Fibroblast of the conjunctiva (primary cell): ENCODE measurements at regions not wholly inside any gene's neighbourhood (a gene's known extent, or its start where the extent isn't known, plus 50 kb on each side); places are given as distances from the start of the nearest gene placed in this dataset.

Experiments used
- DNase-seq: peaks from one replicate; pipeline ENCODE4 v3.0.0-alpha.2; 2010; ENCODE audit warnings: low read depth

DNA sequence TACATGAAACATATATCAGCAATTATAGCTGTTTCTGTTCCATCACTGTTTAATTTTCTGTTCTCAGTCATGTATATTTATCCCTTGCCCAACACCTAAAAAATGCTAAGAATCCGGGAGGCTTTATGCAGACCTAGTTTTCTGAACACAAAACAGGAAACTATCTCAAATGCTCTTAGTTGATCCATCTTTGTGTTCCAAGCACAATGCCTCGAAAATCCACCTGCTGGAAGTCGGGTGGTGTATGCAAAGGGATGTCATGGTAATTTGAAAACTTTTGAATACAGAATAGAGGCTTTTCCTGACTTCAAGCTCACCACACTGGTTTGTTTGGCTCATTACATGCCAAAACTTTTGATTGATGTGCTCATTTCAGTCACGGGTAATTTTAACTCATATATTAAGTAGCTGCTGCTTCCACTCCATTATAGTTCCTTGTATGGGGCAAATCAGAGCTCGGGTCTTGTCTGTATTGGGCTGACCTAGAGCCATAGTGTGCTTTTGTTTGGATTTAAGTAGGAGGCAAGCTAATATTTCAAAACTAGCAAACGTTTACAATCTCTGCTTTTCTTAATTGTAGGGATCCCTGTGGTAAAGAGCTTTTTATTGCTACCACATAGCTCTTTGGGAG is 646.5 kb upstream of the EPHA7 start:
- no peak for DNase-seq

DNA sequence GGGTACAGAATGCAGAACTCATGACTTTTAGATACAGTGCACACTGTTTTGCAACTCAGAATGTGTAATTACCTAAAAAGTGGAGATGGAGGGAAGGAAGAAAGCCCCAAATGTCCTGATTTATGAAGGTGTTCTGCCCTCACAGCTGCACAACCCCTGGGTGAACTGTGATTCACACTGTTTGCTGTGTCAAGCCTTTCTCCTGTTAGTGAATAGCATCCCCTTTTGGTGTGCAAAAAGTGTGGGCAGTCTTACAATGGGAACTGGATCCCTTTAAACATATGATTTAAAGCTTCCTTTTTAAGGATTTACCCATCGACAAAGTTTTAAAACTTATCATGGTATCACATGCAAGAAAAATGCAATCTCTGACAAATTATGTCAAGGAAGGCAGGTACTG is 633.4 kb upstream of the EPHA7 start:
- DNase-seq: no peak

DNA sequence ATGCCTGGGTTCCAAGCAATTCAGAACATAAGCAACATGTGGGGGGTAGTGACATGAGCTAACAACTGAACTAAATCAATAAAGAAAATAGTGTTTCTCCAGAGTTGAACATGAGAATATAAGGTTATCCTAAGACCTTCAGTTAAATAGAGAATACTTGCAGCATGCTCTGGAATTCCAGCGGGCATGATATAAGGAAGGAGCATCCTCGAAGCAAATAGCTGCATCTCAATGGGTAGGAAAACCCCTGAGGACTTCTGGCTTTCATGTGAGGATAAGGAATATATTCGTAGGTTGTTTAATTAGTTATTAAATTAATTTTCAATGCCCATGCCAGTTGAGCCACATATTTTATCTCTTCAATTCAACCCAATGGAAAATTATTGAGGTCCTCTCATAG is 631.2 kb upstream of the EPHA7 start:
- DNase-seq: no peak

DNA sequence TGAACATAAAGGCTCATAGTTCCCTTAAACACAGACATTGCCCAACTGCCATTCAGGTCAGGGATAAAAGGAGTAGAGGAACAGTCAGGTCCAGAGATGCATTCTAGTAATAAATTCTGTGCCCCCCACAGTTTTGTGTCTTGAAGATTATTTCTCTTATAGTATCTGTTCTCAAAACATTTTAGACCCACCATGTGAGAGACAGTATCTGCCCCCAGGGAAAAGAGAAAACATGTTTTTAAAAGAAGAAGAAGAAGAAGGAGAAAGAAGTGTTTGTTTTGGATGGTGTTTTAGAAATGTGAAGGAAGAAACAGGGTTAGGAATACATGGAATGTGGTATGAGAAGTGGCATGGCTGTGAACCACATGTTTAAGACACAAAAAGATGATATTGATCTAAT is 629.6 kb upstream of the EPHA7 start:
- no peak for DNase-seq

DNA sequence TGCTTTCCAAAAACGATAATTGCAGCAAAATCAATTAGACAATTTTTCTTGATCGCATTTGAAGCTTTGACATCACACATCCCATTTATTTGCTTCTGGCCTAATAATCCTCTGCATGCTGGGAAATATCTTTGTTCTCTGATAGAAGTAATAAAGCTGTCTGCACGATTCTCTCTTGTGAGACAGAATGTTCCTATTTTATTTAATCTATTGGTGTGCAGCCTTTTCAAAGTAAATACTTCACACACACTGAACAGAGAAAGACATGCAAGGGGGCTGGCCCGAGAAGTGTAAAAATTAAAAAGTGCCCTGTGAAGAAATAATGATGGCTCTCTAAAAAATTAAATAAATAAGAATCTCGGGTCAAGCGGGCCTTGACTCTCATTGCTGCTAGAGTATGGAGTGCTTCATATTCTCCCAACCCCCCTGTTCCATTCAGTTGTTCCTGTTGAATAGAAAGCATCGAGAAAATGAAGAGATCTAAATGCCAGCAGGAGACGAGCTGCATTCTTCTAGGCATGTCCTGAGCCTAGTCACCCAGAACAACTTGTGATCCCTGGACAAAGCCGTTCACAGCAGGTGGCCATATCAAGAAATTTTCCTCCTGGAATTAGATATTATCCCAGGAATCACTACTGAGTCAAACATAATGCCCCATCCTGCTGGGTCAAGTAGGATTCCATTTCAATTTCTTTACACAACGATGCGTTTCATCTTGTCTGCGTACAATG is 625.9 kb upstream of the EPHA7 start:
- no peak for DNase-seq

DNA sequence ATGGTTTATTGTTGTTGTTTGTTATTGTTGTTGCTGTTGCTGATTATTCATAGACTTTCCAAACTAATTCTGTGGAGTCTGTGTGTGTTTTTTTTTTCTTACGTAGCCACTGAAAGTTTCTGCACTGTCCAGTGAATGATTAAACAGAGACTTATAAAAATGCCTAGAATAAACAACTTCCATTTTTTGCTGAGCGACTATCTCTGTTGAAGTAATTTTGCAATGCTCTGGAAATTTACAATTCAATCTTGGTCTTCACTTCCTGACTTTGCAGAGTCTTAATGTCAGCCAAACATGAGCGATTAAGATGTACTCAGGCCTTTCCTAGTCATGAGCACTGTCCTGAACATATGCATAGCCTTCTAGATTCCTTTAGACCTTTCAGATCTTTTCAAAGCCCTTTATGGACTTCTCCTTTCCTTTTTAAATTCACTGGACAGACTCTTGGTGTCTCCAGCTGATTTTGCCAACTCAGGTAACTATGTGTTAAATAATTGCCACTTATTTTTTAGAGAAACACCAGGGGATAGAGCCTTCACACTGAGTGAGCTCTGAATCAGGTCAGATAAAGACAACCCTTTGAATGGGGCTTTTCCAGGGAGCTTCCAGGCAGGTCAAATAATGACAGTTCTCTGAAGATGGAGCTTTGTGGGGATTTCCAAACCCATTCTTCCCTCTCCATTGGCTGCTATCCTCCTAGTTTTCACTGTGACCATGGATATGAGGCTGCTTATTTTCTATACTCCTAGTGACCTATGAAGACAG is 622.8 kb upstream of the EPHA7 start:
- DNase-seq: no peak

DNA sequence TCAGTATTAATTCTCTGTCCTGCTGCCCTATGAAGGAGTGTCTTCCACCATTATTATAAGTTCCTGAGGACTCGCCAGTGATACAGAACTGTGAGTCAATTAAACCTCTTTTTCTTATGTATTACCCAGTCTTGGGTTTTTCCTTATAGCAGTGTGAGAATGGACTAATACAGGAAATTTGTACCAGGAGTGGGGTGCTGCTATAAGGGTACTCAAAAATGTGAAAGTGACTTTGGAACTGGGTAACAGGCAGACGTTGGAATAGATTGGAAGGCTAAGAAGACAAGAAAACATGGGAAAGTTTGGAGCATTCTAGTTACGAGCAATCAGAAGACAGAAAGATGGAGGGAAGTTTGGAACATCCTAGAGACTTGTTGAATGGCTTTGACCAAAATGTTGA is 616.7 kb upstream of the EPHA7 start:
- DNase-seq: no peak

DNA sequence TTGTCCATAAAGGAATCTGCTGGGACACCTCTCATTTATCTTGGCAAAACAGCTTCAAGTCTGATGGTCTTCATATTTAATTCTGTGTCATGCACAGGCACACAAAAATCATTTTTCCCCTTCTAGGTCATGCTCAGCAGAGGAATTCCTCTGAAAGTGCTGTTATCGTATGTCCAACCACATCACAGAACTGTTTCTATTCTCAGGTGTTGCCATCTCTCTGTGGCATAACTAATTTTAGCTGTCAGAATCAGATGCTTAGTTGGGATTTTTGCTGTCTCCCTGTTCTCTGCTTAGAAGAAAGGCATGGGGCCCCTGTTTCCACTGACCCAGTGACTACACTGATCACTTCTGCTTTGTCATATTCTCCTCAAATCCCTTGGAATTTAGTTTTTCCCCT is 608.0 kb upstream of the EPHA7 start:
- DNase-seq: no peak

DNA sequence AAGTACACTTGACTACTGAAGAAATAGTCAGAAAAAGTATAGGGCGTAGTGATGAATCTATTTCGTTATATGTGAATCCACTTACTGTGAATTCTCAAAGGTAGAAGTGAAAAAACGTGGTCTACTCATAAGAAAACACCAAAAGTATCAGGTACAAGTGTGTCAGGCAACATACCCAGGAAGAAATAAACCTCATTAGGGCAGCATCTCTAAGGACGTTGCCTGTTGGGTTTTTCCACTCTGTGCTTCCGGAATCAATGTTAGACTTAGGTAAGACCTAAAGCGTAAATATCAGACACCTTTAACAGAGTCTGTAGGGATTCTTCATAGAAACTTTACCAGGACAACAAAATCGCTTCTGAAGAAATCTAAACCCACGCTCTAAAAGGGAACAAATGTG is 607.2 kb upstream of the EPHA7 start:
- no peak for DNase-seq

DNA sequence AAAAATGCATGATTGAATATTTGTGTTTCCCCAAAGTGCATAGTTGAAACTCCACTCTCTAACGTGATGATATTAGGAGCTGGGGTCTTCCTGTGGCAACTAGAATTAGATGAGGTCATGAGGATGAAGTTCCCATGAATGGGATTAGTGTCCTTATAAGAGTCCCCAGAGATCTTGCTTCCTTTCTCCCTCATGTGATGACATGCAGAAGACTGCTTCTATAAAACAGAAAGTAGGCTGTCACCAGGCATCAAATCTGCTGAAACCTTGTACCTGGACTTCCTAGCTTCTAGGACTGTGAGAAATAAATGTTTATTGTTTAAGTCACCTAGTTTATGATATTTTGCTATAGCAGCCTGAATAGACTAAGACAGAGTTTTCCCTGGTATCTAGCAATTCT is 586.5 kb upstream of the EPHA7 start:
- DNase-seq: no peak

DNA sequence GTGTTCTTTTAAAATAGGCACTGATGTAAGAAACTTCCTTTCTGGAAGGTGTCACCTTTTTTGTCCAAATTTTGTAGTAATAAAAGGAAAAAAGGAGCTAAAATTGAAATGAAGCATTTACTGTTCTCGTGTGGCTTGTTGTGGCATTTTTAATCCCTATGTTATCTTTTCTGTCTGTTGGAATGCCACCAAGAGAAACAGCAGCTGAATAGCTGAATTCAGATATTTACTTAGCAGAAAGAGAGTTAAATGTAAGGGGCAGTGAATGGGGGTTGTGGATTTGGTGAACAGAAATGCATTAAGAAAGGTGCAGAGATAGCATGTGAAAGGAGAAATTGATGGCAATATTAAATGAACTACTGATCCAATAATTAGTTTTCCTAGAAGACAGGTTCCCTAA is 573.6 kb upstream of the EPHA7 start:
- DNase-seq: no peak

DNA sequence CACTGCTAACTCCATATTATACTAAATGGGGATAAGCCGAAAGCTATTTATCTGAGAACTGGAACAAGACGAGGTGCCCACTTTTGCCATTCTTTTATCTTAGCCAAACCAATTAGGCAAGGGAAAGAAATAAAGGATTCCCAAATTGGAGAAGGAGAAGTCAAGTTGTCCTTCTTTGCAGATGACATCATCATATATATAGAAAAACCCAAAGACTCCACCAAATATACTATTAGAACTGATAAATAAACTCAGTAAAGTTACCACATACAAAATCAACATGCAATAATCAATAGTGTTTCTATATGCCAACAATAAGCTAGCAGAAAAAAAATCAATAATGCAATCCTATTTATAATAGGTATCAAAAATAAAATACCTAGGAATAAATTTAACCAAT is 570.3 kb upstream of the EPHA7 start:
- no peak for DNase-seq

DNA sequence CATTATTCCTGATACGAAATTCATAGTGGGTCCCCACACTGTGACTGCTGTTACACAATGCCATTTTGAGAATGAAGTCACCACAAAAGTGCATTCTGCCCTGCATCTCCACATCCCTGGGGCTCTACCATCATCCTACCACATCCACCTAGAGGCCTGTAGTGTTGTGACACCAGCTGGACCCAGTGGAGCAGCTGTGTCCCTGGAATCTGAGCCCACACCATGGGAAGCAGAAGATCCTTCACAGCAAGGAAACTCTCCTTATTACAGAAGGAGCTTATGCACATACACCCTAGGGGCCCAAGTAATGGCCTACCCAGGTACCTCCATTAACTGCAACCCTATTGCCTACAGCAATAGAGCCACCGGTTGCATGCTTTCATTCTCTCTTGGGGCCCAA is 566.6 kb upstream of the EPHA7 start:
- no peak for DNase-seq

DNA sequence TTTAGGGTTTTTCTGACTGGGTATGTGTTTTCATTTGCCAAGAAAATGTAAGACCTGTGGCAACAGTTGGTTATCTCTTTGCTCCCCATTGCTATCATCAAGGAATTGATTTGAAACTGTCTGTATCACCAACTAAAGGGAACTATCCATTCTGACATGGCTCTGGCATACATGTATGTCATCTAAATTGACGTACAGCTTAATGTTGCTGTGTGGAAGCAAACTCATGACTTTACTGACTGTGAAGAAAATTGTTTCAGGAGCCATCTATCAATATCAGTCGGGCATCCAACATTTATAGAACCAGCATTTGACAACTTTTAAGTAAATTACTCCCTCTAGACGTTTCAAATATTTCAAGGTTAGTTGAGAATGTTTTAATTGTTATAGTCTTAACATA is 555.8 kb upstream of the EPHA7 start:
- DNase-seq: no peak

DNA sequence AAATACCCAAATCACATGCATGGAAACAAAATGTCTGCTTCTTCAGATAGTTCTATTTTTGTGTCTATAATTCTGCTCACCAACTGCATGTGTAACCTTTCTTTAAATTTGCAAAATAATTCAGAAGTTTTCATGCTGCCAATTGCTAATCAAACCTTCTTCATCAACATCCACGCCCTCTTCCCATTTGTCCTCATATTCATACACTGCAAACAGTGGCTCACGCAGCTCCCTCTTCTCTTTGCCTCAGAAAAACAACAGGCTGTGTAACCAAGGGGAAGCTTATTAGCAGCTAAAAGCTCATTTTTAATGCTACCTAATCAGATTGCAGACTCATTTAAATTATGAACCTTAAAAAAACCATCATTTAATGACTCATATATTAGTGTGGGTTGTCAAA is 555.0 kb upstream of the EPHA7 start:
- no peak for DNase-seq

DNA sequence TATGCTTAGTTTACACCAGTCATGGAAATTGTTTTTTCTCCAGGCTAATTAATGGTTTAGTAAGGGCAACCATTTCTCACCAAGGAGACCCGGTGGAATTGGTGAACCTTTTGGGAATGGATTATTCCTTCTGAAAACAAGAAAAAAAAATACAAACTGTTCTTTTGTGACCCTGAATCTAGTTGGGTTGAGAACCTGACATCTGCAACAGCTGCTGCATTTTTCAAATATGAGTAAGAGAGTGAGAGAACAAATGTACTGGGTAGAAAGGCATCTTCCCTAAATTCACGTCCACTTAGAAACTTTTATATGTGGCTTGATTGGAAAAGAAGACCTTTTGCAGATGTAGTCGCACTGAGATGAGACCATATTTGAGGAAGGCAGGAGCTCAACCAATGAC is 553.4 kb upstream of the EPHA7 start:
- no peak for DNase-seq

DNA sequence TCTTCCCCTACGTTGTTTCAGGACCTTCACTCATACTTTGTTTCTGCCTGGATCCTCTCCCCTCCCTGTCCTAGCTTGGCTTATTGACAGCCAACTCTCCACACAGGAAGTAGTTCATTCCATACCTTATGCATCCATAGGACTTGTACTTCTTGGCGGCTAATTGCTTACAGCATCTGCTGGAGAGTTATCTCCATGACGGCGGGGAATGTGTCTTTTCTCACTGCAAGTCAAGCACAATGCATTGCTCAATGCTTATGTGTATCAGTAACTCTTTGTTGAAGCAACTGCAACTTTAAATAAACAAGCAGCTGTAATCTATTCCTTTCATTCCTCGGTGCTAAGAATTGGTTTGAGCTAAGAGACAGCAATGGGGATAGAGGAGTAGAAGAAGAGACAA is 551.3 kb upstream of the EPHA7 start:
- DNase-seq: no peak

DNA sequence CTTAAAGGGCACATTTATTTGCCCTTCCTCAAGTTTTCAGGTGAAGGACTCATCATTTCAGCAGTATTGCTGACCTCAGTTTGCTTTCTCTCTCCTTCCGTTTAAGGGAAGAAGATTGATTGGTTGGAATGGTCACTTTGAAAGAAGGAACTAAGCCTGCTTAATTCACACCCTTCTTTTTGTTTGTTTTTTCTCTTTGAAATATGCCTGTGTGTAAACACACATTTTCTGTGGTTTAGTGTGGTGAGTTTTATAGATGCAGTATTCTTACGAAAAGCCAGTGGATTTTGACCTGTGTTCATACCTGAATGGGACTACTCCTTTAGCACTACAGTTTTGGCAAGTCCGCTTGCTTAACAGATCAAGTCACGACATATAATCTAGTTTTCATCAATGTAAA is 548.8 kb upstream of the EPHA7 start:
- no peak for DNase-seq

DNA sequence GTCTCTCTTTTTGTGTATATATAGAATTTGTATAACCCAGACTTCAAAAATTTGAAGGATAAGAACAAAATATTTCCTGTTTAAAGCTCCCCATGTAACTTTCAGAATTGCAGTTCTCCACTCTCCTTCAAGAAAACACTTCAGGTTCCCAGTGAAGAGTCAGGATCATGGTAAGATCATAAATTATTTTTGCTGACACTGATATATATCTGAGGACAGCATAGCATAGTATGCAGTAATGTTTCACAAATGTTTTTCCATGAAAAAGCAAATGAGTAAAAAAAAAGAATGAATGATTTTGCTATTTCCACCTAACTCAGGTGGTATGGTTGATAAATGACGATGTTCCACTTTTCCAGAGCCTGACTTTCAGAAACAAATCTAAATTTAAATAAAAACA is 545.6 kb upstream of the EPHA7 start:
- no peak for DNase-seq

DNA sequence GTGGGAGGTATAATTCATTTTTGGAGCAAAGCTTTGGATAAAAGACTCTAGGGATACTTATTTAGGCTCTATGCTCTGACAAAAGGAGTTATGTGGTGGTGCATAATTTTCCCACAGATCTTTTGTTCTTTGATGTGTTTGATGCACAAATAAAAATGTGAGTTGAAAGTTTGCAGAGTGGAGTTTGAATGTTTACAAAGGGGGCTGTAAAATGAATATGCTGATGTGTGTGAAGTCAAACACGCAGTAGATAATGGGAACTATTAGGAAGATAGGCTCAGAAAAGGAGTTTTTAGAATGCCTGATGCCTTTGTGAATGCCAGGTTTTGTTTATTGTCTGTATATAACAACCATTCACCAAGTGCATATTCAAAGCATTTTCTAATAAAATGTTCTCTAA is 545.0 kb upstream of the EPHA7 start:
- DNase-seq: no peak

DNA sequence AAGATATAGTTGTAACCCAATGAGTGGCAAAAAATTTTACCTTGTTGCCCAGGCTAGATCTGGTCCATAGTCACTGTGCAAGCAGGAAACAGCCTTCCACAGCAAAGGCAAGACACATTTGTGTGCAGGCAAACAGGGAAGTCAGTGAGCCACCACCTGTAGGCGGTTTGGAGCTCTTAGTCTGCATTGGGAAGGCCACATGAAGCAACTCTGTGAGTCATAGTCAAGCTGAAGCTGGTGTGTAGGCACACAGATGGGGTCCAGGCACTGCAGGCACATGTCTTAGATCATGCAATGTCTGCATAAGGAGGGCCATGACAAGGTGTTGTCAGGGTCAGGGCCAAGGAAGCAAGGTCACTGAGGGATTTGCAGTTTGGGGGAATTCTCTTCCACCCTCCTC is 543.2 kb upstream of the EPHA7 start:
- DNase-seq: no peak

DNA sequence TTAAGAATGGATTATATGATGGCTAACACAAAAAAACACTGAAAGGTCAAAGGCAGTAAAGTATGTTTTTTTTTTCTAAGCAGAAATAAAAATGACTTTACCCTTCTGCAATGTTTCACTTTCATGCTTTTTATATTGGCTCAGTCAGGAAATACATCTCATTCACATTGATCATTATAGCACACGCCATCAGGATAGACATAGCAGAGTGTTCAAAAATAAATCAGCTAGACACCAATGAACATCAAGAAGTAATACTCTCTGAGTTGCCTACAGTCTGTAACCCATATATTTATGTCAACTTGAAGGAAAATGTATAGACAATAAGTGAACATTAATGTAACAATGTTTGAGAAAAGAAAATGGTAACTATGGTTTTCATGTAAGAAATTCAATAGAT is 535.2 kb upstream of the EPHA7 start:
- no peak for DNase-seq

DNA sequence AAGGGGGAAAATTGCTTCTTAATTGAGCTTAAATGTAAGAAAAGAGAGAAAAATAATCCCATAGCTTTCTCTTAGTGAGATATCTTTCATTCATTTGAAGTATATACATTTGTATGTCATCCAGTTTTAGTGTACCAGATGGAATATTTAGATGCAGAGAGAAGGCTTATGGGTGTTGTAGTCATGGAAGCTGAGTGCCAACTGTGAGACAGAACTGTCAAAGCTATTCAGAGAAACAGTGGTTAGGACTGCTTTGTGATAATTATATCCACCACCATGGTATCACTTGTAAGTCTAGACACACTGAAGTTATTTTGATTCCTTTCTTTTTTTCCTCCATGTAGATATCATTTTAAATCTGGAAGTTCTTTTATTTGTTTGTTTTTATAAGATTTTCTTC is 524.3 kb upstream of the EPHA7 start:
- no peak for DNase-seq

DNA sequence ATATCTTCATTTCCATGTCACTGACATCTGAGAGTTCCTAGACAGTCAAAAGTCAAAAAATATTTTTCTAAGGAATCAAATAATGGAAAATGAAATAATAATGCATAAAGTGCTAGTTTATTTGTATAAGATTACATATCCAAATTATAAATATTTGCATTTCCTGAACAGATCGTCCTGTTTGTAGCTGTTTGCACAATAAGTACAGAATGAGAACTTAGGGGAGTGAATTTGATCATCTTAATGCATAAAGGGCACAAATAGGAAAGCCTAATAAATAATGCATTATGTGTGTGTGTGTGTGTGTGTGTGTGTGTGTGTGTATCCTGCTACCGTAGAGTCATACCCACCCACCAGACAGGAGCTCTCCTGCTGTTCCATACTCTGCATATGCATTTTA is 521.0 kb upstream of the EPHA7 start:
- no peak for DNase-seq
